Thoracic aorta (tissue), 2 donors: ENCODE measurements at regions not wholly inside any gene's neighbourhood (a gene's known extent, or its start where the extent isn't known, plus 50 kb on each side); places are given as distances from the start of the nearest gene placed in this dataset.

Source experiments
- ATAC-seq: fragments of 150-250 bp; one replicate; pipeline ENCODE4 v1.8.0; 2017; ENCODE audit warnings: low read depth; ENCODE audit not compliant: insufficient number of reproducible peaks, low FRiP score
- DNase-seq: peaks from one replicate; pipeline ENCODE4 v3.0.0-alpha.2; 2020; ENCODE audit warnings: low spot score
- H3K27ac ChIP-seq, 2 donors: fragments of 200-600 bp; sonication (generic); 1 replicate in 1 of 2; 2 replicates in 1 of 2; pipeline ENCODE4 v1.5.1; 2016; ENCODE audit warnings: mild to moderate bottlenecking in 2 of 2, moderate library complexity in 2 of 2
- H3K27me3 ChIP-seq: fragments of 200-600 bp; sonication (generic); replicated peaks from 2 replicates; pipeline ENCODE4 v1.6.0; 2016; ENCODE audit warnings: mild to moderate bottlenecking; ENCODE audit not compliant: insufficient read depth
- H3K36me3 ChIP-seq: fragments of 200-600 bp; sonication (generic); one replicate; pipeline ENCODE4 v1.5.1; 2016
- H3K4me1 ChIP-seq, 2 donors: fragments of 200-600 bp; sonication (generic); 1 replicate in 1 of 2; 2 replicates in 1 of 2; pipeline versions ENCODE4 v1.5.1 to v1.6.0; 2016; ENCODE audit warnings: low read depth in 2 of 2, mild to moderate bottlenecking in 1 of 2; ENCODE audit not compliant: control insufficient read depth in 1 of 2
- H3K4me3 ChIP-seq: fragments of 200-600 bp; sonication (generic); 2 replicates; pipeline ENCODE4 v1.5.1; 2016; ENCODE audit warnings: mild to moderate bottlenecking
- H3K9me3 ChIP-seq: fragments of 200-600 bp; sonication (generic); 2 replicates; pipeline ENCODE4 v1.5.1; 2016
- CTCF ChIP-seq: fragments of 200-600 bp; sonication (generic); IDR thresholded peaks from one replicate; pipeline ENCODE4 v1.5.1; 2019; ENCODE audit warnings: antibody characterized with exemption

GRCh38 chr20:11067359-11067758, 393.6 kb upstream of the JAG1 start:
- H3K27ac ChIP-seq, result no peak overlapping the region
- no peak overlapping the region for H3K4me3 ChIP-seq
- no peaks in the 10 kb centered on the region for H3K27me3 ChIP-seq
- TF ChIP-seq CTCF, result no peak
- no peak for ATAC-seq
- no peaks in the 10 kb centered on the region for H3K36me3 ChIP-seq
- no peak for DNase-seq
- H3K4me1 ChIP-seq, result peaks cover 0 to 11% of the 10 kb centered on the region in 2 donors
- H3K9me3 ChIP-seq, result no peaks in the 10 kb centered on the region

DNA sequence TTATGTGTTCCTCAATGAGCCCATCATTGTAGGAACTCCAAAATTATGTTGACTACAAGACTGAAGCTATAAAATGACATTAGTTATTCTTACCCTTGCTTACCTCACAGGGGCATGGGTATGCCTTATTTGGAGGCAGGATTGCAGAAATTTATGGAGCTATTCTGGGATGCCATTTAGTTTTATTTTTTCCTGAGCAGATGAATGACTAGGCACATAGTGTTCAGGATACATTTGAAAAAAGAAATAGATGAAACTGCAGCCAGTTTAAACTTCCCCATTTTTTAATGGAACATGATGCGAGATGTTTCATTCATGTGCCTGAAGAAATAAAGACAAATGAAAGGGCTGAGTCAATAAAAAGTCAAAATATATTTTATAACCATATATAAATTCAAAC, 399.2 kb upstream of the JAG1 start:
- Histone ChIP-seq H3K27ac (peak overlapping the region; percentile 37 to 39), H3K4me1 (peaks cover 8 to 21% of the 10 kb centered on the region in 2 donors), H3K36me3 (no peaks in the 10 kb centered on the region), H3K4me3 (no peak overlapping the region), H3K27me3 (no peaks in the 10 kb centered on the region), H3K9me3 (no peaks in the 10 kb centered on the region)
- no peak for TF ChIP-seq CTCF
- ATAC-seq (peak; percentile 84), DNase-seq (no peak)

DNA sequence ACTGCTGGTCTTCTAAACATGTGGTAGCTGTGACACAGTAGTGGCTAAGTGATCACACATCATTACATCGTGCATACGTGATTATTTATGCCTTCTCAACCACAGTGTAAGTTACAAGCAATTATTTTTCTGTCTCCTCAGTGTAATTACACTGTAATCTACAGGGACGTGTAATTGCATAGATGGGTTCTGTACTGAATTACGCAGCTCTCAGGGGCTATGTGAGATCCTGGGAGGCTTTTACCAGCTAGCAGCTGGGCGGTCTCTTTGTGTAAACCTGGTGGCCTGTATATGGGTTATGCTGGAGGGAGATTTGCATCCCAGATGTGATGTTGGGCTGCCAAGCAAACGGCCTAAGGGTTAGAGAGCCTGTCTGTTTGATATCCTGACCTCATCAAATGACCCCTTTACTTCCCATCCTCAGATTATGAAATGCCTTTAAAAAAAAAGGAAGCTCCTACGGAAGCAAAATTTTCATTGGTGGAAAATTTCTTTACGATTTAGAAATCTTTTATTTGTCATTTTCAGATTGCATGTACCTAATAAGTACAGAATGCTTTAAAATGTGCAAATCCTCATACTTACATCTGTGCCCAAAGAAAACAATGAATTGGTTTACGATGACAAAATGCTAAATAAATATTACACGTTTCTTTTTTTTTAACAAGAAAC, 402.8 kb upstream of the JAG1 start:
- Histone ChIP-seq H3K27ac (no peak overlapping the region), H3K36me3 (no peaks in the 10 kb centered on the region), H3K27me3 (no peaks in the 10 kb centered on the region), H3K9me3 (no peaks in the 10 kb centered on the region), H3K4me1 (peaks cover 8 to 21% of the 10 kb centered on the region in 2 donors), H3K4me3 (no peak overlapping the region)
- no peak for ATAC-seq
- no peak for DNase-seq
- no peak for TF ChIP-seq CTCF

GRCh38 chr20:11077226-11077625, 403.4 kb upstream of the JAG1 start:
- no peaks in the 10 kb centered on the region for H3K36me3 ChIP-seq
- TF ChIP-seq CTCF, result no peak
- ATAC-seq (no peak), DNase-seq (no peak)
- H3K27ac ChIP-seq, result no peak overlapping the region
- no peak overlapping the region for H3K4me3 ChIP-seq
- peaks cover 8 to 20% of the 10 kb centered on the region in 2 donors for H3K4me1 ChIP-seq
- no peaks in the 10 kb centered on the region for H3K27me3 ChIP-seq
- H3K9me3 ChIP-seq, result no peaks in the 10 kb centered on the region

DNA sequence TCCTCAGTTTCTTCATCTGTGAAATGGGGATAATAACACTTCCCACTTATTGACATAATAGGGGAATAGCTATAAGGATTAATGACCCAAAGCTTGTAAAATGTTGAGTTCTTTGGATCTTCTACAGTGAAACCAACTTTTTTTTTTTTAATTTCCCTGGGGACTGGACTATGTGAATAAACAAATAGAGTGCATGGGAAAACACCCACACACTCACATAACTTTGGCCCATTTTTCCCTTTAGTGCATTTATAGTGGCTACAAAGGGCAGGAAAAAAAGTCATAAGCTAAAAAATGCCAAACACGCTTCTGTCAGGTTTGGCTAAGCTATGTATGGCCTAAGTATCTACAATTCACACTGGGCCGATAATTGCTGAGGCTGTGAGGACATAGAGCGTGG, 406.2 kb upstream of the JAG1 start:
- TF ChIP-seq CTCF, result no peak
- no peaks in the 10 kb centered on the region for H3K36me3 ChIP-seq
- H3K4me3 ChIP-seq, result no peak overlapping the region
- H3K4me1 ChIP-seq, result no peaks in the 10 kb centered on the region
- H3K27me3 ChIP-seq, result no peaks in the 10 kb centered on the region
- DNase-seq (no peak), ATAC-seq (no peak)
- H3K9me3 ChIP-seq, result no peaks in the 10 kb centered on the region
- no peak overlapping the region for H3K27ac ChIP-seq
